Endothelial cell of umbilical vein (primary cell): ENCODE measurements at regions not wholly inside any gene's neighbourhood (a gene's known extent, or its start where the extent isn't known, plus 50 kb on each side); places are given as distances from the start of the nearest gene placed in this dataset.

Experiments used
- BruUV-seq: library from RNA; stranded (reverse); fragments of 400-500 nt; replicated peaks from 2 replicates; lab custom pipeline; 2021; lab: Mats Ljungman, UMichigan
- CTCF ChIA-PET: fragments of 300-600, 350-600 bp; sonication (Branson Sonifier 250); formaldehyde crosslinking; loops from one replicate; lab custom pipeline; 2021; ENCODE audit warnings: antibody characterized with exemption, inconsistent platforms; lab: Charles Lee
- POLR2A ChIA-PET: fragments of 300-600, 350-600 bp; sonication (Branson Sonifier 250); formaldehyde crosslinking; loops from one replicate; lab custom pipeline; 2021; ENCODE audit warnings: antibody characterized with exemption, inconsistent platforms; lab: Charles Lee
- DNase-seq: peaks from one replicate; pipeline ENCODE4 v3.0.0-alpha.2; 2011; ENCODE audit warnings: low read depth, low spot score
- FAIRE-seq: peaks from 2 replicates; lab custom pipeline; 2011; peaks lifted over from hg19 to GRCh38; lab: Jason Lieb, UNC
- H2AFZ ChIP-seq: 2 replicates; pipeline ENCODE4 v1.6.0; 2012; ENCODE audit warnings: low read depth, low read length, control low read depth, inconsistent platforms
- H3K27ac ChIP-seq: 2 replicates; pipeline ENCODE4 v1.5.1; 2011; ENCODE audit warnings: low read depth, mild to moderate bottlenecking, control low read depth, low read length, moderate library complexity; ENCODE audit not compliant: insufficient read depth
- H3K27me3 ChIP-seq, 2 experiments: 2 replicates each; pipeline versions ENCODE4 v1.6.0 to v1.6.1; 2011; ENCODE audit warnings: low read length in 2 of 2, mixed read lengths in 1 of 2; ENCODE audit not compliant: control insufficient read depth in 2 of 2, insufficient read depth in 2 of 2
- H3K36me3 ChIP-seq, 2 experiments: 2 replicates in 1 of 2; 3 replicates in 1 of 2; pipeline ENCODE4 v1.5.1; 2011; ENCODE audit warnings: low read length in 2 of 2, mild to moderate bottlenecking in 1 of 2, moderate library complexity in 1 of 2; ENCODE audit not compliant: control insufficient read depth in 2 of 2, insufficient read depth in 2 of 2; ENCODE audit errors: extremely low read depth in 1 of 2
- H3K4me1 ChIP-seq: 3 replicates; pipeline ENCODE4 v1.5.1; 2011; ENCODE audit warnings: mild to moderate bottlenecking, low read length; ENCODE audit not compliant: control insufficient read depth, insufficient read depth; ENCODE audit errors: extremely low read depth
- H3K4me2 ChIP-seq: 2 replicates; pipeline ENCODE4 v1.6.1; 2011; ENCODE audit warnings: low read length, control low read depth, mixed read lengths; ENCODE audit not compliant: insufficient read depth
- H3K4me3 ChIP-seq, 3 experiments: fragments of 200-600 bp in 1 of 3; sonication (generic), shearing (Covaris generic) in 1 of 3; replicated peaks in 1 of 3; 2 replicates each; pipeline ENCODE4 v1.5.1; 2011 to 2016; ENCODE audit warnings: control low read depth in 3 of 3, low read length in 3 of 3, mild to moderate bottlenecking in 2 of 3, inconsistent platforms in 1 of 3, low read depth in 1 of 3, moderate library complexity in 1 of 3; ENCODE audit not compliant: insufficient read depth in 1 of 3
- H3K79me2 ChIP-seq: 2 replicates; pipeline ENCODE4 v1.6.0; 2012; ENCODE audit warnings: low read length, inconsistent platforms; ENCODE audit not compliant: control insufficient read depth, insufficient read depth
- H3K9ac ChIP-seq: replicated peaks from 2 replicates; pipeline ENCODE3; 2011; ENCODE audit warnings: low read length, control low read depth; ENCODE audit not compliant: insufficient read depth; ENCODE audit errors: extremely low read depth
- H3K9me1 ChIP-seq: replicated peaks from 3 replicates; pipeline ENCODE4 v1.6.0; 2011; ENCODE audit warnings: mild to moderate bottlenecking, low read length; ENCODE audit not compliant: control insufficient read depth, insufficient read depth; ENCODE audit errors: extremely low read depth
- H3K9me3 ChIP-seq: replicated peaks from 2 replicates; pipeline ENCODE4 v1.5.1; 2012; ENCODE audit warnings: low read length, inconsistent platforms; ENCODE audit not compliant: control insufficient read depth, insufficient read depth
- H4K20me1 ChIP-seq: replicated peaks from 2 replicates; pipeline ENCODE3; 2011; ENCODE audit warnings: mild to moderate bottlenecking, low read length; ENCODE audit not compliant: control insufficient read depth, insufficient read depth; ENCODE audit errors: extremely low read depth
- CTCF ChIP-seq, 2 donors: IDR thresholded peaks; 1 replicate in 1 of 2; 2 replicates in 1 of 2; pipeline ENCODE4 v1.5.1; 2011; ENCODE audit warnings: low read length in 2 of 2, mild to moderate bottlenecking in 2 of 2, moderate library complexity in 2 of 2, control low read depth in 1 of 2, inconsistent platforms in 1 of 2, low read depth in 1 of 2; ENCODE audit not compliant: insufficient read depth in 1 of 2; ENCODE audit errors: extremely low read depth in 1 of 2
- EZH2 ChIP-seq: IDR thresholded peaks from 2 replicates; pipeline ENCODE4 v1.6.1; 2012; ENCODE audit warnings: borderline replicate concordance, low read depth, mild to moderate bottlenecking, moderate library complexity, low read length, inconsistent platforms; ENCODE audit not compliant: severe bottlenecking
- FOS ChIP-seq: IDR thresholded peaks from 2 replicates; pipeline ENCODE4 v1.6.1; 2011; ENCODE audit warnings: mild to moderate bottlenecking, low read length, moderate library complexity, borderline replicate concordance; ENCODE audit not compliant: insufficient read depth
- GATA2 ChIP-seq: IDR thresholded peaks from 2 replicates; pipeline ENCODE4 v1.7.0; 2011; ENCODE audit warnings: low read depth, mild to moderate bottlenecking, moderate library complexity, mixed read lengths, low read length; ENCODE audit not compliant: insufficient read length, insufficient read depth
- JUN ChIP-seq: IDR thresholded peaks from 2 replicates; pipeline ENCODE4 v1.6.1; 2011; ENCODE audit warnings: borderline replicate concordance, low read depth; ENCODE audit not compliant: insufficient read length, insufficient read depth
- MAX ChIP-seq: IDR thresholded peaks from 2 replicates; pipeline ENCODE4 v1.6.1; 2011; ENCODE audit not compliant: insufficient read depth, insufficient read length
- MYC ChIP-seq: IDR thresholded peaks from one replicate; pipeline ENCODE4 v1.6.1; 2011; ENCODE audit warnings: mild to moderate bottlenecking, low read depth, low read length
- POLR2A ChIP-seq: IDR thresholded peaks from 2 replicates; pipeline ENCODE4 v1.6.1; 2012; ENCODE audit warnings: low read depth, mild to moderate bottlenecking, control low read depth, low read length
- POLR2AphosphoS5 ChIP-seq: IDR thresholded peaks from 2 replicates; pipeline ENCODE4 v1.6.1; 2012; ENCODE audit warnings: low read depth, mild to moderate bottlenecking, control low read depth, low read length, moderate library complexity; ENCODE audit not compliant: insufficient read depth
- dilution Hi-C: fragments of 300-500 bp; cut with MboI; formaldehyde crosslinking; loops from one replicate; pipeline ENCODE4 v1.15.0; 2019; ENCODE audit warnings: low sequenced_read_pairs; ENCODE audit not compliant: extremely low pct_ligation_motif_present
- intact Hi-C: fragments of 100-400 bp; cut with micrococcal nuclease; formaldehyde crosslinking; loops from one replicate; pipeline ENCODE4 v1.10.0; 2022

- Histone ChIP-seq H3K4me3 (no peak overlapping the region), H3K27ac (no peak overlapping the region), H3K79me2 (no peaks in the 10 kb centered on the region), H3K9me3 (no peaks in the 10 kb centered on the region), H3K9me1 (no peaks in the 10 kb centered on the region), H3K4me2 (no peak overlapping the region), H4K20me1 (no peaks in the 10 kb centered on the region), H3K36me3 (no peaks in the 10 kb centered on the region), H2AFZ (no peak overlapping the region), H3K9ac (no peak overlapping the region), H3K27me3 (no peaks in the 10 kb centered on the region), H3K4me1 (no peaks in the 10 kb centered on the region)
- TF ChIP-seq POLR2A (no peak), GATA2 (no peak), EZH2 (no peak), MYC (no peak), MAX (no peak), FOS (no peak), POLR2AphosphoS5 (no peak), JUN (no peak), CTCF (IDR thresholded peaks at IDR 0.05; ENCODE audit: extremely low read depth in 1 of 2, insufficient read depth in 1 of 2, low read depth in 1 of 2, low read length in 2 of 2) (no peak)
- CTCF ChIA-PET, result no interaction called here
- POLR2A ChIA-PET, result no interaction called here
- dilution Hi-C loops, result no loop called here
- FAIRE-seq, result no peak
- no peak for DNase-seq
- intact Hi-C loops, result no loop called here
- no TSS peak for BruUV-seq
Observed at GRCh38 chr3:59277201-59277600, 227.4 kb upstream of the CFAP20DC start.
